Sciatic nerve (tissue), 2 donors: ENCODE measurements at regions not wholly inside any gene's neighbourhood (a gene's known extent, or its start where the extent isn't known, plus 50 kb on each side); places are given as distances from the start of the nearest gene placed in this dataset.
"Not testable (repeated sequence)": the region's sequence is repeated elsewhere in the genome, so short reads cannot be mapped to it uniquely, and the experiment has no call there.

Experiments used
- ATAC-seq: fragments of 200-7000 bp; cut with Tn5 transposase; one replicate; pipeline ENCODE4 v1.9.1; 2020; ENCODE audit warnings: mild to moderate bottlenecking, moderate library complexity
- DNase-seq: peaks from one replicate; pipeline ENCODE4 v3.0.0-alpha.2; 2020; ENCODE audit warnings: low spot score
- intact Hi-C: fragments of 100-400 bp; cut with DNase I; formaldehyde crosslinking; loops from one replicate; pipeline ENCODE4 v1.14.2; 2022
- donor health status: DM: no; HTN: no; CAD: no.
- donor health status: DM: no; HTN: no; CAD: no.

DNA sequence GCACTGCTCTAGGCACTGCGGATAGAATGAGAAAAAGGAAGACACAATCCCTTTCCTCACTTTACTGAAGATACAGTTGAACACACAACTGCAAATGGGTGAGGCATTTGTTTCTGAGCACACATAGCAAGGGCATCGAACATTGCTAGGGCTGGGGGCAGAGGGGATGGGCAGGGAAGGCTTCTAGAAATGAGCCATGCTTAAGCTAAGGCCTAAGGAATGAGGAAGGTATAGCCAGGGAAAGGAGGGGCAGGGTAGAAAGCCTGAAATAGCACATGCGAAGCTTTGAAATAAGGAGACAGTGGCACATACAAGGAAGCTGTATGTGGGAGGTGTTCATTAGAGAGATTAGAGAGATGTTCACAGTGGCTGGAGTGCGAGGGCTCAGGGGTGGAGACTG, 92.7 kb downstream of the KIF4B start:
- ATAC-seq (no peak), DNase-seq (no peak)
- intact Hi-C loops, result no loop called here

DNA sequence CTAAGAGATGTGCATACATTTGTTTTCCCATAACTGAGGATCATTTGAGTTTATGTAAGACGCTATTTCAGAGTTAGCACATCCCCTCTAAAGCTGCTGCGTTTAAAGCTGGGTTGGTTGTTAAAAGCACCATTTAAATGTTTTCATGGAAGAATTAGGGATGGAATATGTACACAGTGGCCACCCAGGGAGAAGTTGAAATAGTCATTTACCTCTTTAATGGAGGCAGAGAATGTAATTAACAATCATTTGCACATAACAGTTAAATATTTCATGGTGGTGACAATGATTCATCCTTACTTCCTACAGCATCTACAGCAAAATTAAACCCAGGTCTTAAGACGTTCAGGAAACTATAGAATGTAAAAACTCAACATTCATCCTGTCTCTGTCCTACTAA, 100.3 kb downstream of the KIF4B start:
- DNase-seq (no peak), ATAC-seq (no peak)
- intact Hi-C loops, result no loop called here

DNA sequence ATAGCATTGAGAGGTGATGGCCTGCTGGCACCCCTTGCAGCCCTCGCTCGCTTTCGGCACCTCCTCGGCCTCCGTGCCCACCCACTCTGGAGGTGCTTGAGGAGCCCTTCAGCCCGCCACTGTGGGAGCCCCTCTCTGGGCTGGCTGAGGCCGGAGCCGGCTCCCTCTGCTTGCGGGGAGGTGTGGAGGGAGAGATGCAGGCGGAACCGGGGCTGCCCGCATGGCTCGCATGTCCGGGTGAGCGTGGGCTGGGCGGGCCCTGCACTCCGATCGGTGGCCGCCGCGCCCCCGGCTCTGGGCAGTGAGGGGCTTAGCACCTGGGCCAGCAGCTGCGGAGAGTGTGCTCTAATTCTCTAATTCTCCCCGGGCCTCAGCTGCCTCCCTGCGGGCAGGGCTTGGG, 101.1 kb downstream of the KIF4B start:
- ATAC-seq, result no peak
- intact Hi-C loops, result no loop called here
- no peak for DNase-seq

DNA sequence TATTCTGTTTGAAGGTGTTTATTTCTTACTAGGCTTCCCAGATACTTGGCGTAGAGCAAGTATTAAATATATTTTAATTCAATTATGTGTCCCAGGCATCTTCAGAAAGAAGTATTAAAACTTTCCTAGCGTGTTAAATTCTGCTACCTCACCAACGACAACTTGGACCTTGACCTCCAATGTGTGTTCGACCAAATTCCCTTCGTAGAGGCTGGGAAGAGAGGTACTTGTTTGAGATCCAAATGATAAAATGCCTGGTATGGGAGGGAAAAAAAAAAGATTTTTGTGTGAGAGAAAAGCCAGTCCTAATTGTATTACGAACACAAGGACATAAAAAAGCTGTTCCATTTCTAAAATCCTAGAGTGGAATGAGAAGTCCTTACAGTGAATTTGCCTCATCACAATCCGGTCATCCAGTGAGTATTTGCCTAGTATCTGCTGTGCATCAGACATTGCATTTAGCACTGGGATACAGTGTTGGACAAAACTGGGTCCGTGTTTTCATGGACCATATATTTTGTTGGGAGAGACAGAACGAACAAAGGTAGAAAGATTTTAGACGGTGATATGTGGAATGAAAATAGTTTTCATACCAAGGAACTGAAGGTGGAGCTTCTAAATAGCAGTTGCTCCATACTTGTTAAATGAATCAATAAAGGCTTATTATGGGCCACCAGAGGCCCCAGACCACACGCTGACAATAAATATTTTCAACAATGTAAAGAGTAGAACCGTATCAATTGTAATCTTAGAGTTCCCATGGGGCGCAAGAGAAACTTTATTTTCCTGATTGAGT, 103.1 kb downstream of the KIF4B start:
- ATAC-seq (no peak), DNase-seq (no peak)
- intact Hi-C loops, result no loop called here

DNA sequence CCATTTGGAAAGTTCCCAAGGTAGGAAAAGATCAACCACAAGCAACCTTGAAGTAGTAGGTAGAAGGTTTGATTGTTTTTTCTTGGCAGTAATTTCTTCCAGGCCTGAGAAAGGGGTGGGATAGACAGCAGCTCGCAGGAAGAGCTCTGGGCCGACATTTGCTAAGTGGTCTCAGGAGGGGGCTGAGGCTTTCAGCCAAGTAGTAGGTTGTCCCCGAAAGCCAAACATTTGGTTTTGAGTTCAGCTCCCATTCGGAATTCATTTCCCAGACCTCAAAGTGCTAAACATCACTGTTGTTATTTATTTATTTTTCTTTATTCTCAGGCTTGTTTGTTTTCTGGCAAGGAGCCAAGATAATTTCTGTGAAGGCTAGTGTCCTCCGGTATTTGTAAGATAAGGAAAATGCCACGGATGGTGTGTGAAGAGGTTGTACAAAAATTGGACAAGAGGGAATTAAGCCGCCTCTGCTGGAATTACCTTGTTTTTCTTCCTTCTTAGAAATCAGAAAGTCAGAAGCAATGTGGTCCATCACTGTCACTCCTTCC, 112.1 kb downstream of the KIF4B start:
- intact Hi-C loops, result no loop called here
- DNase-seq (no peak), ATAC-seq (no peak)

DNA sequence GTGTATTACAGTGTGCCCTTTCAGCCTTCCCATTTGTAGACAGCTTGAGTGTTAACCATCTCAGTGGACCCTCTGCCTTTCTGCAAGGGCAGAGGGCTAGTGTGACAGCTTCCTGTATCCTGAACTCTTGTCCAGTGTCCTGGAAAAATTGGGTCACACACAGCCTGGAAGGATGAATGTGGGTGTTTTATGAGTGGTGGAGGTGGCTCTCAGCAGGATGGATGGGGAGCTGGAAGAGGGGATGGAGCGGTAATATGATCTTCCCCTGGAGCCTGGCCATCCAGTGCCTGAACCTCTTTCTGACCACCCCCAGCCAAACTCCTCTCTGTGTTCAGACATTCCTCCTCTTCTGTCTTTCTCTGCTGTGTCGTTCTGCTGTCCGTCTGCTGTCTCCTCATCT, 113.0 kb downstream of the KIF4B start:
- intact Hi-C loops, result no loop called here
- DNase-seq (no peak), ATAC-seq (no peak)

DNA sequence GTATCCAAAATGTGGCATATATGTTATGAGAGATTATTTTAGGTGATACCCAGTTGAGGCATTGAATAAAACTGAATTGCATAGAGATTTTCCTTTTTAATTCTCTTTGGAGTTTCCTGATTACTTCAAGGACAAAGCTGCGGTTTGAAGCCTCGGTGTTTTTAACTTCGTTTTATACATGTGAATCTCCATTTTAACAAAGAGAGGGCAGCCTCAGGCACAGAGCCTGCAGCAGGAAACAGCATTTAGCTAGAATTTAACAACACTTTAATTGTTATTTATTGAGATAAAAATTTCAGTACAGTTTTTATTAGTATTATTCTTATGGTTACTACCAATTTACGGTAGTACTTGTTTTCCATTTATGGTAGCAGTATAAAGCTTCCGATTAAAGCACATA, 114.0 kb downstream of the KIF4B start:
- no peak for DNase-seq
- no peak for ATAC-seq
- intact Hi-C loops, result no loop called here

DNA sequence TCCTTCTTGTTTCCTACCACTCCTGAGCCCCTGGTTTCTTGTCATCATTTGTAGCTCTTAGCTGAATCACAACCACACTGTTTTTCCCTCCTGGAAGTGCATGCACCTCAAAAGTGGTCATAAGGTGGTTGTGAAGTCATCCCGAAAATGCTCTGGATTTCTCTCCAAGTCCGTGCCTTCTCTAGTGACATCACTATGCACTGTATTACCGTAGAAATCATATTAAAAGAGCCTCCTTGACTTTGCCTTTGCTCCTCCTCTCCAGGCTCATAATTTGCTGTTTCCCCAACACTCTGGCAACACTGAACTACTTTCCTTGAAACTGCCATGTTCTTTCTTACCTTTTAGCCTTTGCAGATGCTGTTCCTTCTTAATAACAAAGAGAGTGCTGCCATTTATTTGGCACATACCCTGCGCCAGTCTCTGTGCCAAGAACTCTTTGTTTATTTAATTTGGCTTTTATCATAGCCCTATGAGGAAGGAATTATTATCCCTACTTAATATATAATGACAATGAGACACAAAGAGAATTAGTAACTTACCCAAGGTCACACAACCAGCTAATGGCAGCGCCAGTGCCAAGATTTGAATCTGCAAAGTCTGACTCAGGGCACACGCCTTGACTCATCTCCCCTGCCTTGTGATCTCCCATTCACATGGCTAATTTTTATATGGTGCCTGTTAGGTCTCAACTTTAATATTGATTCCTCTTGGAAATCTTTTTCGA, 115.4 kb downstream of the KIF4B start:
- ATAC-seq (no peak), DNase-seq (no peak)
- intact Hi-C loops, result no loop called here

DNA sequence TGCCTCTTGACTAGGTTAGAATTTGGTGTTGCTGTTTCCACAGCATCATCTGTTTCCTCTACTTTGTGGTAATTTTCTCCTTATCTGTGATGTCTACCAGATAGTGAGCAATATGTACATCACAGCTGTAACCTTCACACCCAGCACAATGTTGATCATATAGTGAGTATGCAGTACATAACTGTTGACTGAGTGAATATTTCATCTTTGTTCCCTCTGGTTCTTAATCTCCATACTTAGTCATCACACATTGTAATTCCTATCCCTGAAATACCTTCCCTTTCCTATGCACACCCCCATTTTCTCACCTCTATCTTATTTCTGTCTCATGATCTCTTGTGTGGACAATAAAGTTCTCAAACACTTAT, 115.9 kb downstream of the KIF4B start:
- DNase-seq (no peak), ATAC-seq (no peak)
- intact Hi-C loops, result no loop called here

DNA sequence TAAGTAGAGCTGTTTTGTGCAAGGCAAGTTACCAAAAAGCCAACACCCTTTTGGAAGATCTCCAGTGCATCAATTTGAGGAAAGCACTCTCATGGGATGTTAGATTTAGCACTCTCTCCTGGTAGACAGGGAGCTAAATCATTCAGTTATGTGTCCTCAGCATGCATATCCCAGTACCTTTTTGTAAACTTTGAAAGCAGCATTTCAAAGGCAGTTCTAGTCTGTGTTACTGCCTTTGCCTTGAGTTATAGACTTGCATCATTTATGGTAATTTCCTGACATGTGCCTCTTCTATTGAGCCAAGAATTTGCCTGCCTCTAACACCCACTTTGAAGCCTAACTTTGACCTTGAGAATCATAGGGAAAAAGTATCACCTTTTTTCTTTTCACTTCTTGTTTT, 120.6 kb downstream of the KIF4B start:
- ATAC-seq (no peak), DNase-seq (no peak)
- intact Hi-C loops, result no loop called here

DNA sequence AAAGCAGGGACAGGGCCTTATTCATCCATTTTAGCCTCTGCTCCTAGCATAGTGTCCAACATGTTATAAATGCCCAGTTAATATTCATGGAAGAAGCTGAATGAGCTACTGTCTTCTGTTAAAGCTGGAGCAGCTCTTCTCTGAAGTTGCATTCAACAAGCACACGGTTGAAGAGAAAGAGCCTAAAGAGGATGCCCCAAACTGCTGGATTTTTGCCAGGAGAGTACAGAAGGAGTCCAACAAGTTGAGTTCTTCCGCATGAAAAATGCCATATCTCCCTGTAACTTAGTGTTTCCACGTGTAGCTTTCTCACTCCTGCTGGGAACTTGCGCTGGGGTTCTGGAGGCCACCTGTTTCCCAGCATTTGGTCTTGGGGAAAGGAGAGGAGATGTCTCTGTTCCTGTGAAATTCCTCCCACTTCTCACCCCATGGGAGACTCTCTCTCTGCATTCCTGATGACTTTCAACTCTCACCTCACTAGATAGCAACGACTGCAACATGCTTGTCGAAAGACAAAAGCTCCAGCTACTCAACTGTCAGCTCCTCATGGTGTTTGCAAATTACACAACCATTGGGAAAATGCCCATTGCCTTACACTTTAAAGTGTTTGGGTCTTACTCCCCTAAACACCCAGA, 122.8 kb downstream of the KIF4B start:
- intact Hi-C loops, result no loop called here
- ATAC-seq, result no peak
- DNase-seq, result no peak

DNA sequence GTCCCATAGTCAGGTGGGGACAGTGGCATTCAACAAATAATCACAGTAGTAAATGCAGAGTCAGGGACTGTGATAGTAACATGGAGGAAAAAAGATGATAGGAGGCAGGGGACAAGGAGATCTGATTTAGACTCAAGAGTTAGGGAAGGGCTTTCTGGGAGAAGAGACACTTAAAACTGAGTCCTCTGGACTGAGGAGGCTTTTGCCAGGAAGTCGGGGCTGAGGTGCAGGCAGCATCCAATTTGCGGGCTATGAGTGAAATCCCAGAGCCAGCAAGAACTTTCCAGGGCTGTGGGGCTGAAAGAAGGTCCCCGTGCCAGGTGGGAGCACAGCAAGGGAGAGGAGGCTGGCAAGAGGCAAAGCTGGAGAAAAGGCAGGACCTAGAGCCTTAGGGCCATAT, 124.1 kb downstream of the KIF4B start:
- intact Hi-C loops, result no loop called here
- no peak for ATAC-seq

DNA sequence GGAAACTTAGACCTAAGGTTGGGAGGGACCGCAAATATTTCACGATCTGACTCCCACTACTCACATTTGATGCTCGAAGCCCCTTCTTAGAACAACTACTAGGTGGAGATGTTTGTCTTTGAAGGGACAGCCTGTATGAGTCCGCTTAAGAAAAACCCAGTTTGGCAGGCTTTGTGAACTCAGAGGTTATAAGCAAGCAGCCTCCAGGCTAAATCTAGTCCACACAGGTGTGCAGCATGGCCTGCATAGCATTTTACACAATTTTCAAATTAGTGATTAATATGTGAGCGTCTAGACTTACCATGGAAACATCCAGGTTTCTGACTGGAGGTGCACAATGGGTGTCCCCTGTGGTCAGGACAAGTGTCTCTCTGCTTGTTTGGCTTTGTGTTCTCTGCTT, 127.1 kb downstream of the KIF4B start:
- DNase-seq (no peak), ATAC-seq (no peak)
- intact Hi-C loops, result no loop called here

More for the DNA sequence above, 124.1 kb downstream of the KIF4B start:
- no peak for DNase-seq

DNA sequence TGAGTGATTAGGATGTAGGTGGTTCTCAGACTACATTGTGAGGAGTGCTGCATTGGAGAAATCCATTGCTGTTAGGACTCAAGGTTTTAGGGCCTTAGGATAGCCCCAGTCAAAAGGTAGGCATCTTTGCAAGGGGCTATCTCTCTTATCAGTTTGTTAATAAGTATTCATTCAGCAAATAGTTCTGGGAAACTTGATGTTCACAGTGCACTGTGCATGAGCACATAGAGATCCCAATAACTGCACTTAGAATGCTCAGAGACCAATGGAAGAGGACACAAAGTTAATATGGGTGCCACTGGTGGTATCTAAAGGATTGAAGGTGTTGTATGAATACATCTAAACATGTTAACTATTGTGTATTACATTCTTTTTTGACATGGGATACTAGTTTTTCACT, 131.4 kb downstream of the KIF4B start:
- intact Hi-C loops, result no loop called here
- no peak for ATAC-seq
- no peak for DNase-seq

DNA sequence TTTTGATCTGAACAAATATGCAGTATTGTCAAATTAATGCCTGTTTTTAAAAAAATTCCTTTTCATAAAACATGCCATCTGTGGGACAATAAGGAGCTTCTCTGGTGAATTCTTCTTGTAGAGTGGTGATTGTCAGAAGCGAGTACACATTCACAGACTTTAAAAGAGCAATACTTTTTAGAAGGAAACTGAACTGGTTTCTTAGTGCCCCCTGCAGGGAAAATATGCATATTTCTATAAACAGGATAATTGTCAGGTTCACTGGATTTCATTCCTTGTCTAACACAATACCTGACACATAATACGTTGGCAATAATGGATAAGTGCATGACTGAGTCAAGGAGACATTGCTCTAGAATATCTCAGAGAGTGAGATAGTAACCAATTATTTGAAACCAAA, 133.7 kb downstream of the KIF4B start:
- DNase-seq, result no peak
- no peak for ATAC-seq
- intact Hi-C loops, result no loop called here

DNA sequence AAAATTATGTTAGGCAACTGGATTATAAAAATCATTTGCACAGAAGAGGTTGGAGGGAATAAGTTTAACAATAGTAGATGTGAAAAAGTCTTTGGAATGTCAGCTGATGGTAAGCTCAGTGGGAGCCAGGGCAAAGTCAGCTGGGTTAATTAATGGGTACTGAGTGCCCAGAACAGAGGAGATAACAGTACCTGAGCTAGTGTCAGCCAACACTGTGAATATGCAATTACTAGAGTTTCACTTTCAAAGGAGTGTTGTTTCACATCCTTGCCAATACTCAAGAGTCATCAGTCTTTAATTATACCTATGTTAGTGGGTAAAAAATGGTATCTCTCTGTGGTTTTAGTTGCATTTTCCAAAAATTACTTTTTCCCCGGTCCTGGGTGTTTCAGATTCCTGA, 135.1 kb downstream of the KIF4B start:
- intact Hi-C loops, result no loop called here
- ATAC-seq (no peak), DNase-seq (no peak)

DNA sequence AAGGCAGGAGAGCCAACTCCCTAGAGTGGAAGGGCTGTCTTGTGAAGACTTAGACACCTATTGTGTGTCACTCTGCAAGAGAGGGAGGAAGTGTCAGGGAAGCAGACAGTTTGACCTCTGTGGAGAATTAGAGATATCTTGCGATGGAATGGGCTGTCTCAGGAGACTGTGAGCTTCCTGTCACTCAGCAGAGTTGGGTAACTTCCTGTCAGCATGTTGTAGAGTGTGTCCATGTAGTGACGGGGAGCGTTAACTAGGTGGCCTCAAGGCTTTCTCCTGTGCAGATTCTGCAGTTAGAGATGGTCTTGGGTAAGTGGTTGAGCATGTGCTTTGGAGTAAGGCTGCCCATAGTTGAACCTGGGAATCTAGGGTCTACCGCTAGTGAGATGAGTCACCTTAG, 136.5 kb downstream of the KIF4B start:
- no peak for ATAC-seq
- intact Hi-C loops, result no loop called here
- no peak for DNase-seq

DNA sequence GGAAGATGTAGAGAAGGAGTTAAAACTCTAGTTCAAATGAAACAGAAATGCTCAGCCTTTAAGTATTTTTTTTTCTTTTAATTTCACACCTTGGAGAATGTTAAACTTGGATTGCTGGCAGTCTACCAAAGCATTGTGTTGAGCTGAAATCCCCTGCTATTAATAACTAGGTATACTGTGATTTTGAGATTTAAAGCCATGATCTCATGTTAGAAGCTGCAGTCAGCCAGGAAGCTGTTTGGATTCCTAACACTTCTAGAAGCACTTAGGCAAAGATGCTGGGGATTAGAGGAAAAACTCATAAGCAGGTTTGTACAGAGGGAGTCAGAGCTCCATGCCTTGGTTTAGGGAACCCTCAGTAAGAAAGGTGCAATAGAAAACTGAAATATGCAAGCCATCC, 141.4 kb downstream of the KIF4B start:
- ATAC-seq (no peak), DNase-seq (no peak)
- intact Hi-C loops, result no loop called here

DNA sequence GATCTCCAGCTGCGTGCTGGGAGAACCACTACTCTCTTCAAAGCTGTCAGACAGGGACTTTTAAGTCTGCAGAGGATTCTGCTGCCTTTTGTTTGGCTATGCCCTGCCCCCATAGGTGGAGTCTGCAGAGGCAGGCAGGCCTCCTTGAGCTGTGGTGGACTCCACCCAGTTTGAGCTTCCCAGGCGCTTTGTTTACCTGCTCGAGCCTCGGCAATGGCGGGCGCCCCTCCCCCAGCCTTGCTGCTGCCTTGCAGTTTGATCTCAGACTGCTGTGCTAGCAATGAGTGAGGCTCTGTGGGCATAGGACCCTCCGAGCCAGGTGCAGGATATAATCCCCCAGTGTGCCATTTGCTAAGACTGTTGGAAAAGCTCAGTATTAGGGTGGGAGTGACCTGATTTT, 149.5 kb downstream of the KIF4B start:
- intact Hi-C loops, DNase-seq, ATAC-seq: not testable (repeated sequence)

DNA sequence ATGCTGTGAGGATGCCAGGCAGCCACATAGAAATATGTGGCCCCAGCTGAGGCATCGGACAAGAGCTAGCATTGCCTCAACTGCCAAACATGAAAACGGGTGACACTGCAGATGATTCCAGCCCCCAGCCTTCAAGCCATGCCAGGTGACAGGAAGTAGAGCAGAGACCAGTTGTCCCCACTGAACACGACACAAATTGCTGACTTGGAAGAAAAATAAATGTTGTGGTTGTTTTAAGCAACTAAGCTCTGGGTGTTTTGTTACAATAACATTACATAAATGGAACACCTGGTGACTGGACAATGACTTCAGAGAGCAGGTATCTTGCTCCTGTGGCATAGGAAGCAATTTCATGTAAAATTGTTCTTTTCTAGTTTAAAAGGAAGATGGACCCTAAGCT, 154.2 kb downstream of the KIF4B start:
- intact Hi-C loops, result no loop called here
- DNase-seq (no peak), ATAC-seq (no peak)
